ENCODE measurements at regions not wholly inside any gene's neighbourhood (a gene's known extent, or its start where the extent isn't known, plus 50 kb on each side); places are given as distances from the start of the nearest gene placed in this dataset.
A peak's percentile ranks its signal among the peaks of the same experiment; 100 is the strongest.
"Not testable (repeated sequence)": the region's sequence is repeated elsewhere in the genome, so short reads cannot be mapped to it uniquely, and the experiment has no call there.

GRCh38 chr13:110985541-110985940 is 70.7 kb upstream of the ANKRD10 start:
- Histone ChIP-seq H3K4me3 (no peak overlapping the region), H3K27ac (no peak overlapping the region), H3K4me1 (replicated peaks in 1 of 2) (no peaks in the 10 kb centered on the region)
- 38 to 100% (median 78%) methylated on average over 1 to 2 of the region's 2 CpGs; no CpG with 5 or more reads in 3 of the 10 experiments for WGBS, 10 experiments
- in situ Hi-C loops (cut with MboI; ENCODE audit: low pct_unique_long_range_greater_than_20kb in 2 of 9, low sequenced_read_pairs in 9 of 9, unreplicated experiment in 9 of 9): no loop called here
- no peak for ATAC-seq (replicated peaks in 6 of 8)

DNA sequence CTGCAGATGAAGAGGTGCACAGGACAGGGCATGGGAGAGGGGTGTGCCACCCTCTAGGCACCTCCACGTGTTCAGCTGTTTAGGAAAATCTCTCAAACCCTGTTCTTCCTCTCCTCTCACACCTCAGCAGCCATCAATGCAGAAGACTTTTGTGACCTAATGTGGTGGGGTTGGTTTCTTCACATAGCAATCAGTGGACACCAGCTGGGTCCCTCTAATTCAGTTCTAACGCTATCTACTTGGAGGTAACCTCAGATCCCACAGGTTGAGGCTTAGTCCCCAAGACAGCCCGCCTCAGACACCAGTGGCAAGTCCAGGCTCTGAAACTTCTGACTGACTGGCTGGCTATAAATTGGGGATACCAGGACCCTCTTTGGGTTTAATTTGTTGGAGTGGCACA is 69.9 kb upstream of the ANKRD10 start:
- no peak overlapping the region for H3K4me3 ChIP-seq
- no peak overlapping the region for H3K27ac ChIP-seq
- in situ Hi-C loops (cut with MboI; ENCODE audit: low pct_unique_long_range_greater_than_20kb in 2 of 9, low sequenced_read_pairs in 9 of 9, unreplicated experiment in 9 of 9): no loop called here
- WGBS, 10 experiments: 40 to 100% (median 88%) methylated on average over 1 to 3 of the region's 3 CpGs; no CpG with 5 or more reads in 4 of the 10 experiments
- no peak for ATAC-seq (replicated peaks in 6 of 8)
- no peaks in the 10 kb centered on the region for H3K4me1 ChIP-seq (replicated peaks in 1 of 2)

- in situ Hi-C loops (cut with MboI; ENCODE audit: low pct_unique_long_range_greater_than_20kb in 2 of 9, low sequenced_read_pairs in 9 of 9, unreplicated experiment in 9 of 9): no loop called here
- 0 to 100% (median 81%) methylated on average over 1 to 4 of the region's 5 CpGs; no CpG with 5 or more reads in 4 of the 10 experiments for WGBS, 10 experiments
- no peak for ATAC-seq (replicated peaks in 6 of 8)
- Histone ChIP-seq H3K4me1 (replicated peaks in 1 of 2) (no peaks in the 10 kb centered on the region), H3K27ac (no peak overlapping the region), H3K4me3 (no peak overlapping the region)
Measured at GRCh38 chr13:110984381-110984780, 69.5 kb upstream of the ANKRD10 start.

- in situ Hi-C loops (cut with MboI; ENCODE audit: low pct_unique_long_range_greater_than_20kb in 2 of 9, low sequenced_read_pairs in 9 of 9, unreplicated experiment in 9 of 9): no loop called here
- Histone ChIP-seq H3K27ac (no peak overlapping the region), H3K4me1 (replicated peaks in 1 of 2) (no peaks in the 10 kb centered on the region), H3K4me3 (no peak overlapping the region)
- no peak for ATAC-seq (replicated peaks in 6 of 8)
- 34 to 92% (median 81%) methylated on average over 1 to 4 of the region's 4 CpGs for WGBS, 10 experiments
Measured at GRCh38 chr13:110983241-110983640, 68.4 kb upstream of the ANKRD10 start.

GRCh38 chr13:110981379-110981778 is 66.5 kb upstream of the ANKRD10 start:
- in situ Hi-C loops (cut with MboI; ENCODE audit: low pct_unique_long_range_greater_than_20kb in 2 of 9, low sequenced_read_pairs in 9 of 9, unreplicated experiment in 9 of 9): no loop called here
- Histone ChIP-seq H3K4me3 (no peak overlapping the region), H3K4me1 (replicated peaks in 1 of 2) (no peaks in the 10 kb centered on the region), H3K27ac (no peak overlapping the region)
- ATAC-seq (replicated peaks in 6 of 8): no peak
- 80 to 100% (median 93%) methylated on average over 1 to 4 of the region's 4 CpGs; no CpG with 5 or more reads in 3 of the 10 experiments for WGBS, 10 experiments

GRCh38 chr13:110980921-110981320 is 66.1 kb upstream of the ANKRD10 start:
- WGBS, 10 experiments: 10 to 77% (median 15%) methylated on average over 2 to 3 of the region's 3 CpGs; no CpG with 5 or more reads in 7 of the 10 experiments
- peak in 1 of 8 experiments; percentile 36 for ATAC-seq (replicated peaks in 6 of 8)
- in situ Hi-C loops (cut with MboI; ENCODE audit: low pct_unique_long_range_greater_than_20kb in 2 of 9, low sequenced_read_pairs in 9 of 9, unreplicated experiment in 9 of 9): no loop called here

GRCh38 chr13:110979149-110979548 is 64.3 kb upstream of the ANKRD10 start:
- ATAC-seq (replicated peaks in 6 of 8); in situ Hi-C loops (cut with MboI; ENCODE audit: low pct_unique_long_range_greater_than_20kb in 2 of 9, low sequenced_read_pairs in 9 of 9, unreplicated experiment in 9 of 9); H3K4me3 ChIP-seq; H3K27ac ChIP-seq; H3K4me1 ChIP-seq (replicated peaks in 1 of 2): not testable (repeated sequence)
- 58 to 100% (median 83%) methylated on average over 2 to 3 of the region's 5 CpGs; no CpG with 5 or more reads in 3 of the 10 experiments for WGBS, 10 experiments

More at GRCh38 chr13:110980921-110981320, 66.1 kb upstream of the ANKRD10 start:
- Histone ChIP-seq H3K27ac (no peak overlapping the region), H3K4me1 (replicated peaks in 1 of 2) (no peaks in the 10 kb centered on the region), H3K4me3 (no peak overlapping the region)

DNA sequence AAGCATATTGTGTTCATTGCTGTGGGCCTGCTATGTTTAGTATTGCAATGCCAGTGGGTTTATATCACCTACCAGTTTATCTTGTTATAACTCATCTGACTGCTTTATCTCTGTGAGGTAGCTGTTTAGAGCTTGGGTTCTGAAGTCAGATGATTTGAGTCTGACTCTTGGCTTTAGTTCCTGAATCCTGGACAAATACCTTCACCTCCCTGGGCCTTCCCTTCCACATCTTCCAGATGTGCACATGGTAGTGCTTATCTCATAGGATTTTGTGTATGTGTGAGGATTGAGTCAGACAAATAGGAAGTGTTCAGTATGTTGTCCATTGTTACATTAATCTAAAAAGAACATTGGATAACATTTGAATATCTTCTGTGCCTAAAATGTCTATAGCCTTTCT is 63.5 kb upstream of the ANKRD10 start:
- Histone ChIP-seq H3K4me1 (replicated peaks in 1 of 2) (no peaks in the 10 kb centered on the region), H3K27ac (no peak overlapping the region), H3K4me3 (no peak overlapping the region)
- in situ Hi-C loops (cut with MboI; ENCODE audit: low pct_unique_long_range_greater_than_20kb in 2 of 9, low sequenced_read_pairs in 9 of 9, unreplicated experiment in 9 of 9): no loop called here
- no peak for ATAC-seq (replicated peaks in 6 of 8)

- no peaks in the 10 kb centered on the region for H3K4me1 ChIP-seq (replicated peaks in 1 of 2)
- ATAC-seq (replicated peaks in 6 of 8): no peak
- in situ Hi-C loops (cut with MboI; ENCODE audit: low pct_unique_long_range_greater_than_20kb in 2 of 9, low sequenced_read_pairs in 9 of 9, unreplicated experiment in 9 of 9): no loop called here
- no peak overlapping the region for H3K4me3 ChIP-seq
- no peak overlapping the region for H3K27ac ChIP-seq
Measured at GRCh38 chr13:110976785-110977184, 61.9 kb upstream of the ANKRD10 start.

DNA sequence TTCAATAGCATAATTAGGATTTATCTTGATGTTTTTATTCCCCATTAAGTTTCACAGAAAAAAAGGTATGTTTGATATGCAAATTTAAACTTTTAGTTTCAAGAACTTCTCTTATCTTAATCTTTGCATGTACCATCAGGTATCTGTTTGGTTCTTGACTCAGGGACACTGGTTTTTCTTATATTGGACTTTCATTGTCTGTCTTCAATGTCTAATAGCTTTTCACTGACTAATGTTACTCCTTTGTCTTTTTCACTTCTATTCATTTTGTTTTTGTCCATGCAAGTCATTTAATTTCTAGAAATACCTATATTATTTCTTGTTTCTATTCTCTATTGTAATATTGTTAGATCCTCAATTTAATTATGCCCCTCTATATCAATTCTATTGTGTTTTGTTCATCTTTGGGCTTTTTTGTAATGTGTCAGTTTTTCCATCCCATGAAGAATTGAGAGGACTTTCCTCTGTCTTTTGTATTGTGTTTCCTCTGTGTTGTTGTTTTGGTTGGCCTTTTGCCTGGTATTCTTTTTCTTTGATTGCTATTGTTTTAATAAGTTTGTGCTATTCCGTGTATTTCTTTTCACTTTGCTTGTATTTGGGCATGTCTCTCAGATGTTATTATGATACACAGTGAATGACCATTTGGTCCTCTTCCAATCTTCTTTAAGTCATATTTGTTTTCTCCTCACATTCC is 58.3 kb upstream of the ANKRD10 start:
- Histone ChIP-seq H3K27ac (no peak overlapping the region), H3K4me3 (no peak overlapping the region), H3K4me1 (replicated peaks in 1 of 2) (no peaks in the 10 kb centered on the region)
- 0 to 100% (median 56%) methylated on average over 1 of the region's 1 CpG for WGBS, 10 experiments
- ATAC-seq (replicated peaks in 6 of 8): no peak
- in situ Hi-C loops (cut with MboI; ENCODE audit: low pct_unique_long_range_greater_than_20kb in 2 of 9, low sequenced_read_pairs in 9 of 9, unreplicated experiment in 9 of 9): no loop called here

GRCh38 chr13:110971486-110971885 is 56.6 kb upstream of the ANKRD10 start:
- Histone ChIP-seq H3K4me3 (no peak overlapping the region), H3K4me1 (replicated peaks in 1 of 2) (no peaks in the 10 kb centered on the region), H3K27ac (no peak overlapping the region)
- in situ Hi-C loops (cut with MboI; ENCODE audit: low pct_unique_long_range_greater_than_20kb in 2 of 9, low sequenced_read_pairs in 9 of 9, unreplicated experiment in 9 of 9): no loop called here
- 60 to 100% (median 80%) methylated on average over 1 of the region's 1 CpG; no CpG with 5 or more reads in 7 of the 10 experiments for WGBS, 10 experiments
- ATAC-seq (replicated peaks in 6 of 8): peak in 1 of 8 experiments; percentile 22

- in situ Hi-C loops (cut with MboI; ENCODE audit: low pct_unique_long_range_greater_than_20kb in 2 of 9, low sequenced_read_pairs in 9 of 9, unreplicated experiment in 9 of 9): not testable (repeated sequence)
- 21 to 94% (median 67%) methylated on average over 1 to 4 of the region's 4 CpGs; no CpG with 5 or more reads in 2 of the 10 experiments for WGBS, 10 experiments
Measured at GRCh38 chr13:110967156-110967855, 52.4 kb upstream of the ANKRD10 start.

GRCh38 chr13:110965755-110966134 is 50.9 kb upstream of the ANKRD10 start:
- in situ Hi-C loops (cut with MboI; ENCODE audit: low pct_unique_long_range_greater_than_20kb in 2 of 9, low sequenced_read_pairs in 9 of 9, unreplicated experiment in 9 of 9): no loop called here
- ATAC-seq (replicated peaks in 6 of 8): no peak
- Histone ChIP-seq H3K4me3 (no peak overlapping the region), H3K4me1 (replicated peaks in 1 of 2) (no peaks in the 10 kb centered on the region), H3K27ac (no peak overlapping the region)
- 60 to 94% (median 70%) methylated on average over 2 to 8 of the region's 8 CpGs; no CpG with 5 or more reads in 4 of the 10 experiments for WGBS, 10 experiments

More at GRCh38 chr13:110967156-110967855, 52.4 kb upstream of the ANKRD10 start:
- not testable (repeated sequence) for H3K4me3 ChIP-seq; ATAC-seq (replicated peaks in 6 of 8); H3K27ac ChIP-seq; H3K4me1 ChIP-seq (replicated peaks in 1 of 2)
